GM23248 (cell line): ENCODE measurements at regions not wholly inside any gene's neighbourhood (a gene's known extent, or its start where the extent isn't known, plus 50 kb on each side); places are given as distances from the start of the nearest gene placed in this dataset.

Experiments
- DNase-seq: peaks from one replicate; pipeline ENCODE4 v3.0.0-alpha.2; 2015
- H2AFZ ChIP-seq: fragments of 200-600 bp; sonication (generic); 2 replicates; pipeline ENCODE4 v1.6.1; 2016; ENCODE audit warnings: antibody characterized with exemption
- H3F3A ChIP-seq: fragments of 200-600 bp; sonication (generic); 2 replicates; pipeline ENCODE4 v1.6.1; 2016; ENCODE audit warnings: mild to moderate bottlenecking, antibody characterized with exemption, mixed run types; ENCODE audit not compliant: insufficient read depth
- H3K27ac ChIP-seq: fragments of 200-600 bp; sonication (generic); 2 replicates; pipeline ENCODE4 v1.5.1; 2016; ENCODE audit warnings: mild to moderate bottlenecking
- H3K27me3 ChIP-seq: fragments of 200-600 bp; sonication (generic); replicated peaks from 2 replicates; pipeline ENCODE4 v1.6.1; 2016; ENCODE audit warnings: mild to moderate bottlenecking; ENCODE audit not compliant: insufficient read depth
- H3K36me3 ChIP-seq: fragments of 200-600 bp; sonication (generic); 2 replicates; pipeline ENCODE4 v1.6.1; 2016; ENCODE audit warnings: low read depth, mild to moderate bottlenecking
- H3K4me1 ChIP-seq: fragments of 200-600 bp; sonication (generic); 2 replicates; pipeline ENCODE4 v1.6.1; 2016; ENCODE audit warnings: mild to moderate bottlenecking; ENCODE audit not compliant: insufficient read depth
- H3K4me2 ChIP-seq: fragments of 200-600 bp; sonication (generic); one replicate; pipeline ENCODE4 v1.6.1; 2016; ENCODE audit warnings: mild to moderate bottlenecking; ENCODE audit not compliant: unreplicated experiment
- H3K4me3 ChIP-seq: fragments of 200-600 bp; sonication (generic); 2 replicates; pipeline ENCODE4 v1.5.1; 2016; ENCODE audit warnings: mild to moderate bottlenecking
- H3K79me2 ChIP-seq: fragments of 200-600 bp; sonication (generic); 2 replicates; pipeline ENCODE4 v1.6.1; 2016; ENCODE audit warnings: mild to moderate bottlenecking; ENCODE audit not compliant: insufficient read depth
- H3K9ac ChIP-seq: fragments of 200-600 bp; sonication (generic); 2 replicates; pipeline ENCODE4 v1.6.1; 2016; ENCODE audit warnings: mild to moderate bottlenecking
- H3K9me2 ChIP-seq: fragments of 200-600 bp; sonication (generic); 2 replicates; pipeline ENCODE4 v1.6.1; 2016; ENCODE audit warnings: mixed run types, mild to moderate bottlenecking, moderate library complexity; ENCODE audit not compliant: insufficient read depth
- H3K9me3 ChIP-seq: fragments of 200-600 bp; sonication (generic); one replicate; pipeline ENCODE4 v1.6.1; 2017; ENCODE audit warnings: low read depth
- H4K20me1 ChIP-seq: fragments of 200-600 bp; sonication (generic); 2 replicates; pipeline ENCODE4 v1.6.0; 2016; ENCODE audit not compliant: insufficient read depth
- EZH2 ChIP-seq: fragments of 200-600 bp; sonication (generic); IDR thresholded peaks from 2 replicates; pipeline ENCODE4 v1.6.1; 2018; ENCODE audit warnings: antibody characterized with exemption, mild to moderate bottlenecking; ENCODE audit not compliant: insufficient read depth, poor library complexity, severe bottlenecking
- EZH2phosphoT487 ChIP-seq: fragments of 200-600 bp; sonication (generic); IDR thresholded peaks from 2 replicates; pipeline ENCODE4 v1.6.1; 2018; ENCODE audit warnings: antibody characterized with exemption, moderate library complexity, mild to moderate bottlenecking, low read depth; ENCODE audit not compliant: insufficient read depth
- WGBS, 2 experiments: methylation state at CpG; one replicate each; pipeline ENCODE4 v1.1.6; 2015 to 2017; ENCODE audit warnings: low lambda C conversion rate in 2 of 2, low coverage in 1 of 2; ENCODE audit errors: missing lambda C conversion rate in 2 of 2; 5-methylcytosine and 5-hydroxymethylcytosine counted together
- in situ Hi-C: fragments of 300-500 bp; cut with MboI; formaldehyde crosslinking; loops from 2 replicates; pipeline ENCODE4 v1.15.0; 2020

DNA sequence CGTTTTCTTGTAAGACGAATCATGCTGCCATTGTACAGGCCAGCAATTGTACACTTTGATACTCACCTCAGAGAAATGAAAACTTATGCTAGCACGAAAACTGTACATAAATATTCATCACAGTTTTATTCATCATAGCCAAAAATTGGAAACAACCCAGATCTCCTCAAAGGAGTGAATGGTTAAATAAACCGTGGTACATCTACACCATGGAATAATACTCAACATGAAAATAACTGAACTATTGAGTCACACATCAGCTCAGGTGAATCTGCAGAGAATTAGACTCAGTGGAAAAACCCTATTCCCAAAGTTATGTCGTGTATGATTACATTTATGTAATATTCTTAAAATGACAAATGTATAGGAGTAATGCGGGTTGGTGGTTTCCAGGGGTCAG lies 251.0 kb upstream of the HDAC4 start:
- WGBS, 2 experiments, result 48 to 50% methylated on average over 6 of the region's 6 CpGs
- no peaks in the 10 kb centered on the region for H3K9me2 ChIP-seq
- in situ Hi-C loops, result no loop called here

DNA sequence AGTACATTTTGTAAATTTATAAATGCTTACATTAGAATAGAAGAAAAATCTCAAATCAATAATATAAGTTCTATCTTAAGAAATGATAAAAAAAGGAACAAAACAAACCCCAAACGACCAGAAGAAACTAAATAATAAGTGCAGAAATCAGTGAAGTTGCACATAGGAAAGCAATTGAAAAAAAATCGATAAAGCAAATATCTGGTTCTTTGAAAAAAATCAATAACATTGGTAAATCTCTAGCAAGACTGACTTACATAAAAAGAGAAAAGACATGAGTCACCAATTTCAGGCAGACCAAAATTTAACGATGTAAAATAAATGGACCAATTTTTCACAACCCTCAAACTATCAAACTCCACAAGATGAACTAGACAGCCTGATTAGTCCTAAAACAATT lies 249.9 kb upstream of the HDAC4 start:
- Histone ChIP-seq H3K4me3 (no peak overlapping the region), H3K79me2 (no peaks in the 10 kb centered on the region), H2AFZ (no peak overlapping the region), H3K9me3 (no peaks in the 10 kb centered on the region), H3K27ac (no peak overlapping the region), H3K27me3 (0 out of 2 replicates have a peak, but pooled peaks cover 7% of the 10 kb centered on the region), H3K36me3 (no peaks in the 10 kb centered on the region), H3K4me2 (no peak overlapping the region), H3K4me1 (no peaks in the 10 kb centered on the region), H4K20me1 (no peaks in the 10 kb centered on the region), H3K9ac (no peak overlapping the region), H3K9me2 (no peaks in the 10 kb centered on the region), H3F3A (no peaks in the 10 kb centered on the region)
- in situ Hi-C loops, result no loop called here
- no peak for TF ChIP-seq EZH2phosphoT487
- no peak for TF ChIP-seq EZH2
- no peak for DNase-seq
- WGBS, 2 experiments, result 40% methylated on average over 3 of the region's 3 CpGs

More for the DNA sequence above, 251.0 kb upstream of the HDAC4 start:
- Histone ChIP-seq H3K4me1 (no peaks in the 10 kb centered on the region), H3K4me2 (no peak overlapping the region), H2AFZ (no peak overlapping the region), H3F3A (no peaks in the 10 kb centered on the region), H4K20me1 (no peaks in the 10 kb centered on the region), H3K27me3 (0 out of 2 replicates have a peak, but pooled peaks cover 7% of the 10 kb centered on the region), H3K79me2 (no peaks in the 10 kb centered on the region), H3K4me3 (no peak overlapping the region), H3K9me3 (no peaks in the 10 kb centered on the region), H3K27ac (no peak overlapping the region), H3K9ac (no peak overlapping the region), H3K36me3 (no peaks in the 10 kb centered on the region)
- no peak for DNase-seq
- TF ChIP-seq EZH2phosphoT487 (no peak), EZH2 (no peak)

DNA sequence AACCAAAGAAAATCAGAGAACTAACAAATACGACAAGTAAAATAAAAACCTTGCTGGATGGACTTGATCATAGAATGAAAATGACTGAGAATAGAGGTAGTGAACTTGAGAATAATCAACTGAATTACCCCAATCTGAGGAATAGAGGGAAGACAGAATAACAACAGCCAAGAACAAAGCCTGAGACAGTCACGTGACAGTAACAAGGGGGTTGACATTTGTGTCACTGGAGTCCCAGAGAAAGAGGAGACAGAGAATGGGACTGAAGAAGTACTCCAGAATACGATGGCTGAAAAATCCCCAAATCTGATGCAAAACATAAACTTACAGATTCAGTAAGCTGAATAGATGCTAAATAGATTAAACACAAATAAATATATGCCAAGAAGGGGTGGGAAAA lies 248.5 kb upstream of the HDAC4 start:
- in situ Hi-C loops, result no loop called here
- no peak for DNase-seq
- no peak overlapping the region for H3K4me3 ChIP-seq
- no peaks in the 10 kb centered on the region for H3K9me3 ChIP-seq
- TF ChIP-seq EZH2phosphoT487, result no peak
- no peak for TF ChIP-seq EZH2
- H3K9me2 ChIP-seq, result no peaks in the 10 kb centered on the region
- H3K36me3 ChIP-seq, result no peaks in the 10 kb centered on the region
- H3F3A ChIP-seq, result no peaks in the 10 kb centered on the region
- 44 to 49% methylated on average over 3 of the region's 3 CpGs for WGBS, 2 experiments
- 0 out of 2 replicates have a peak, but pooled peaks cover 7% of the 10 kb centered on the region for H3K27me3 ChIP-seq
- no peaks in the 10 kb centered on the region for H4K20me1 ChIP-seq
- no peak overlapping the region for H3K27ac ChIP-seq
- no peak overlapping the region for H3K4me2 ChIP-seq
- no peak overlapping the region for H3K9ac ChIP-seq
- H3K4me1 ChIP-seq, result no peaks in the 10 kb centered on the region
- no peak overlapping the region for H2AFZ ChIP-seq
- no peaks in the 10 kb centered on the region for H3K79me2 ChIP-seq

DNA sequence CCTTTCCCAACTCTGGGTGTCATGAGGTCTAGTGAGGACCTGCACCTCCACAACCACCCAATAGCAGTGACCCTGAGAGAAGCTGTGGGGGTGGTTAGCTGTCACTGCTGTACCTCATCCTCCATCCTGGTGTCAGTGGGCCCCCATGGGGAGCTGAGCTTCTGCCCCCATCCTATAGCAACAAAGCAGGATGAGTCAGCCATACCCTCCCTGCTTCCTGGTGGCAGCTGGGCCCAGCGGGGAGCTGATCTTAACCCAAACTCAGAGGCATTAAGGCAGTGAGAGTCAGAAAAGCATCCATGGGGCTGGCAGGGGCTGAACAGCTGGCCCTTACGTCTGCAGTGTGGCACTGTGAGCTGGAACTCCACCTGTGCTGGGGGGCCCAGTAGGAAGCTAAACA lies 247.8 kb upstream of the HDAC4 start:
- Histone ChIP-seq H3K9me2 (no peaks in the 10 kb centered on the region), H4K20me1 (no peaks in the 10 kb centered on the region), H3K9me3 (no peaks in the 10 kb centered on the region), H3K9ac (no peak overlapping the region), H3K4me1 (no peaks in the 10 kb centered on the region), H3F3A (no peaks in the 10 kb centered on the region; the same call in 1 of the 2 replicates), H3K27me3 (0 out of 2 replicates have a peak, but pooled peaks cover 7% of the 10 kb centered on the region), H3K79me2 (no peaks in the 10 kb centered on the region), H3K36me3 (no peaks in the 10 kb centered on the region), H2AFZ (no peak overlapping the region), H3K27ac (no peak overlapping the region), H3K4me2 (no peak overlapping the region), H3K4me3 (no peak overlapping the region)
- DNase-seq, result no peak
- no peak for TF ChIP-seq EZH2
- TF ChIP-seq EZH2phosphoT487, result no peak
- 32 to 56% methylated on average over 2 of the region's 2 CpGs for WGBS, 2 experiments
- in situ Hi-C loops, result no loop called here

DNA sequence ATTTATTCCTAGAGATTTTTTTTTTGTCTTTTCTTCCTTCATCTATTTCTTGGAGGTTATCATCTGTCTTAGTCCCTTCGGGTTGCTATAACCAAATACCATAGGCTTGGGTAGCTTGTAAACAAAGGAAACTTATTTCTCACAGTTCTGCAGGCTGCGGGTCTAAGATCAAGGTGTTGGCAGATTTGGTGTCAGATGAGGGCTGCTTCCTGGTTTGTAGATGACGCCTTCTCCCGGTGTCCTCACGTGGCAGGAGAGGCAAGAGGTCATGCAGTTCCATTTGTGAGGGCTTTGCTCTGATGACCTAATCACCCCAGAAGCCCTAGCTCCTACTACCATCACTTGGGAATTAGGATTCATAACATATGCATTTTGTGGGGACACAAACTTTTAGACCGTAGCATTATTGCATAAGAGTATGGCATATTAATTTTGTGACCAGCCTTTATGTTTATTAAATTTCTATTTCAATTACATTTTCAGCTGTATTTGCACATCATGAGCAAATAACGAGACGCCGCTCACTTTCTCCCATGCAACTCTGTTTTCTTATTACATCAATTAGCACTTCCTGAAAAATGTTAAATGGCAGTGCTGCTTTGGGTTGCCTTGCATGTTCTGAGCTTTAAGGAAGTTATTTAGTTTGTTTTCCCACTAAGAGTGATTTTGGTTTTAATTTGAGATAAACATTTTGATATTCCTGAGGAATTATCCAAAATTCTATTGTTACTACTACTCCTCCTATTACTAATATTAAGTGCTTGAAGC lies 246.4 kb upstream of the HDAC4 start:
- Histone ChIP-seq H4K20me1 (no peaks in the 10 kb centered on the region), H3F3A (no peaks in the 10 kb centered on the region; the same call in 1 of the 2 replicates), H3K79me2 (no peaks in the 10 kb centered on the region), H3K27me3 (0 out of 2 replicates have a peak, but pooled peaks cover 7% of the 10 kb centered on the region), H3K4me1 (no peaks in the 10 kb centered on the region), H3K9ac (no peak overlapping the region), H3K4me2 (no peak overlapping the region), H3K27ac (no peak overlapping the region), H3K36me3 (no peaks in the 10 kb centered on the region), H2AFZ (no peak overlapping the region), H3K4me3 (no peak overlapping the region), H3K9me3 (no peaks in the 10 kb centered on the region), H3K9me2 (no peaks in the 10 kb centered on the region)
- no peak for DNase-seq
- in situ Hi-C loops, result no loop called here
- 38 to 39% methylated on average over 9 of the region's 9 CpGs for WGBS, 2 experiments
- TF ChIP-seq EZH2phosphoT487, result no peak
- TF ChIP-seq EZH2, result no peak
